ENCODE measurements at regions not wholly inside any gene's neighbourhood (a gene's known extent, or its start where the extent isn't known, plus 50 kb on each side); places are given as distances from the start of the nearest gene placed in this dataset.

DNA sequence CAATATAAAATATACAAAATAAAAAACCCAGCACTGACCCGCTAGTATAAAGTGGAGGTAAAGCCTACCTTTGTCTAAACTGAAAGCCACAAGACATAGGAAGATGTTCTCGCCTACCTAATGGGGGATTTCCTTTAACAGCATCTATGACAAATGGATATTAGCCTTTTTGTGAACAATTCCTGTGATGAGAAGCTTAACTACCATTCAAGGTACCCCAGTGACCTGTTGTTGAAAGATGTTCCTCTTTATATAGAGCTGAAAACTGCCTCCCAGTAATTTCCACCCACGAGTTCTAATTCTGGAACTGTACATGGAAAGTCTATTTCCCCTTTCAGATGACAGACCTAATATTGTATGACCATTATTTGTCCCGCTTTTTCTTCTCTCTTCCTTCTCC is 109.8 kb upstream of the RASGRP1 start:
- no peak for DNase-seq

DNA sequence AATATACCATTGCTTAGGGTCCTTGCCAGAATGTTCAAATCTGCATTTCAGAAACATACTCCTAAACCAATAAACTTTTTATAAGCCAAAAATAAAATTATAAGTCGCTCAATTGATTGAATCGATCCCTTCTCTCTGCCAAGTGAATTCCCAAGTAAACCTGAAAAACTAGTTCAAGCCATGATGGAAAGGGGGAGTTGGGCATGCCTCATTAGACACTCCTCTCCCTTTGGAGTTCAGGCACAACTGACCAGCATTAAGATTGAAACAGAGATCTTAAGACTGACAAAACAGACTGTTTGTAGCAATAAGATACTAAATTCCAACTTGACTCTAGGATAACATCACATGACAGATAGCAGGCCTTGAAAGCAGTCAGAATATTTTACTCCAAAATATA is 113.7 kb upstream of the RASGRP1 start:
- no peak for DNase-seq

DNA sequence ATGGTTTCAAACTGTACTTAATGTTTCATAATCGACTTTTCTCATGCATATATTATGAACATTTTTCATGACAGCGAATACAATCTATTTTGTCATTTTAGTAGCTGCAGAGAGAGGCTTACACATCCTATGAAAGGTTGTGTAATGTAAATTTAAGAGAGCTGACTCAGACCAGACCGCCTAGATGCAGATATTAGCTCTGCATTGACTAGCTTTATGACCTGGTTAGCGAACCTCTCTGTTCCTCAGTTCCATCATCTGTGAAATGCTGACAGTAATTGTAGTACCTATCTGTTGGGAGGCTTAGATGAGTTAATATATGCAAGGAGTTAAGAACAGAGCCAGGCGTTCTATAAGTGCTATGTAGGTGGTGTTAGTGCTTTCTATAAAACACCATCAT is 116.2 kb upstream of the RASGRP1 start:
- DNase-seq, result no peak

DNA sequence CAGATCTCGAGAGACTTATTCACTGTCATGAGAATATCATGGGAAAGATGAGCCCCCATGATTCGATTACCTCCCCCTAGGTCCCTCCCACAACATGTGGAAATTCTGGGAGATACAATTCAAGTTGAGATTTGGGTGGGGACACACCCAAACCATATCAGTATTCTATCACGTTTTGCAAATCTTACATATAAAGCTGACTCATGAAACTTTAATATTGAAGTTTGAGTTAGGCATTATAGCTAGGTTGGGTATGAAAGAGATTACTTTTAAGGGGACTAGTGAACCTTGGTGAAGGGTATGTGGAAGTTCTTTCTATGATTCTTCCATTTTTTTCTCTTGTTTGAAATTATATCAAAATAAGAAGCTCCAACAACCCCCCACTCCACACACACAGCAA is 117.7 kb upstream of the RASGRP1 start:
- DNase-seq, result no peak

DNA sequence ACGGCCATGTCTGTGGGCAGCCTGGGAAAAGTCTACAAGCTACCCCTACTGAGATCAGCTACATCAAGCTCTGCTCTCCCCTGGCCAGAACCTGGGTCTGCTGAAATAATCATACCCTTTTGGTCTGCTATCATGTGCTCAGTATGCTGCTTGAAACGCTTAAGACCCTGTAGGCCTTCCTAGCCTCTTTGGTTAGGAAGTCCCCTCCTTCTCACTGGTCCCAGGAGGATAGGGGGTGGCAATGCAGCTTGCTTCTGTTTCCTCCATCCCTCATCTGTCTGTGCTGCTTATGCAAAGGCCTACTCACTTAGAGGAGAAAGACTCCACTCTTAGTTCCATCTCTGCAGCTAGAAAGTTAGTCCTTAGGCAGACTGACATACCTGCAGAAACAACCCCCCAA is 118.2 kb upstream of the RASGRP1 start:
- no peak for DNase-seq

DNA sequence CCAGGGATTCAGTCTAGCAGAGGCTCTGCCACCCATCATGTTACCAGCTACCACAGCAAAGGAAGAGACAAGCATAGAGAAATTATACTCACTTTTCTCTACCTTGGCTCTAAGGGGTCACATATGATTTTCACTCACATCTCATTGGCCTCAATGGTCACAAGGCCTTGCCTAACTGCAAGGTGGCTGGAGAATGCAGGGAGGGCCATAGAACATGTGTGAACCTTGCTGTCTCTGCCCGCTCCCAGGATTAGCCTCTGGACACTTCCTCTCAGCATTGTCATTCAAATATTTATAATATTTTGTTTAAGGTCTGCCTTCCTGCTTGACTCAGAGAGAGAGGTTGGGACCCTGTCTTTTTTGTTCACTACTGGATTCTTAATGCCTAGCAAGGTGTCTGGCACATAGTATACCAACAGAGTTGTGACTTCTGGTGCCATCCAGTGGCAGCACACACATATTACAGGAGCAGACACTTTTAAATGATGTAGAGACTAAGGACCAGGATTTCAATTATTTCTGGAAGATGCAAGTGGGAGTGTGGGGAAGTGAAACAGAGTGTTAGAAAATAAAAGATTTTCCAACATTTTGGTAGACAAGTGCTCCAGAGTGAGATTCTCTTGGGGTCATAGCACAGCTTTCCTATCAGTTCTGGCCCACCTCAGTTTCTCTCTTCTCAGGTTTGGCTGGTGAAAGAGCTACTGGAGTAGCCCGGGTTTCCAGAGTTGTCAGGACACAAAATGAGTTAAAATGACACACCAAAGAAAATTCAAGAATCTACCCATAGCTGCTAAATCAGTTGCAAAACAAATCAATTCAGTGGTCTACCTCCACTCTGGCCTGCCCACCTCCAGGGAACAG is 119.0 kb upstream of the RASGRP1 start:
- DNase-seq, result peak; percentile 60

DNA sequence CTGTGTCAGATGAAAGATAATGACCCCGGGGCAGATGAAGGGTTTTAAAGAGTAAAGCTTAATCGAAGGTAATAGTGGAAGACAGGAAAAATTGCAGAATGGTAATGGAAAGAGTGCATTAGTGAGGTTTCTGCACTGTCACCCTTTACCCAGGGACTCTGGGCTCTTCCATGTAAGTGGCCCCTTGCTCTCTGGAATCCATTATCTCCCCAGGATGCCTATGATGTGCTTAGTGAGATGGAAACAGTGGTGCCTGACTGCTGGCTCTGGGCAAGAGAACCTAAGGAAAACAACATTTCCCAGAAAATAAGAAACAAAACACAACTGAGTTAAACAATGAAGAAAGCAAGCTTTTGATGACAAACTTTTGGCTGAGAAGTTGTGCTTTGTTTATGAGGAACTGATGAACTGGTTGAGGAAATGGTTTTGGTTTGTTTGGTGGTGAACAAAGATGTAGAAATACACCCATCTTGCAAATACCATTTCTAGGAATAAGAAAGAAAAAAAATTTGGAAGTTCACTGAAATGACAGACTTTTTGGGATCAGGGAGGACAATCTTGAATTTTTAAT is 119.9 kb upstream of the RASGRP1 start:
- DNase-seq, result no peak

DNA sequence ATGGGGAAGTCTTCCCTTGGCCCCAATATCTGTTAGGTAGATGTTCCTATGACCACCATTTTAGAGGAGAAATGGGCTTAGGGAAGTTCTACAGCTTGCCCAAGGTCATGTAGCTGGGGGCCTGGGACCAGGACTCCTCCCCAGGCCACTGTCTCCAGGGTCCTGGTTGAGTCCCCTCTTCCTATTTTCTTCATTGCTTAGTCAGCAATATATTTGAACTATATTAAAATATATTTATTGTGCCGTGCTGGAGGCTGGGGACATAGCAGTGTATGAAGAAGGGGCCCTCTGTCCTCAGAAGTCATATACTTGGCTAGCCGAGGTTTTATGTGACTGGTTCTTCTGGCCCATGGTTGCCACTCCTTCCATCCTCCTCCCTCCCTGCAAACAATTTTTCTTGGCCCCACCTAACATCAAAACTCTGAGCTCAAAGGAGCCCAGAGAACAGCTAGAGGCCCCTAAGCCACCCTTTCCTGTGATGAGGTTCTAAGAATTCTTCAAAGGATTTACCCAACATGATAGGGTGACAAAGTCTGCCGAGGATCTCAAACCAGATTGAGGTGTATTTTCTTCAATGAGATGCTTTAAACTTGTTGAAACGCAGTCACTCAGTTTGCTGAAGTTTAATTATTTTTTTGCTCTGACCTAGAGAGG is 121.2 kb upstream of the RASGRP1 start:
- DNase-seq, result no peak

DNA sequence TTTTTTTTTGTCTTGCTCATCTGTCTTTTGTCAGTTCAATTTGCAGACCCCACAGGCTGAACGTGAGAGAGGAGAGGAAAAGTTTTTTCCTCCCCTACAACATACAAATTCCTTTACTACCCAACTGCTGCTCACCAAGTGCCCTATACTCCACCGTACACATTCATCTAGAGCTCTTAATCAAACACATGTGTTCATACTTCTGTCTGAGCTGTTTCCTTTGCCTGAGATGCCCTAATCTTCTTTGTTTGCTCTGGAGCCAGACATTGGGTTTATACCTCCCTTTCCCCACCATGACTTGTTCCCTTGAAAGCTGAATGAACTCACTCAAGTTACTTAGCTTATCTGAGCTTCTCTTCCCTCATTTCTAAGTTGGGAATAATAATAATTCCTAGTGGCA is 122.7 kb upstream of the RASGRP1 start:
- no peak for DNase-seq

DNA sequence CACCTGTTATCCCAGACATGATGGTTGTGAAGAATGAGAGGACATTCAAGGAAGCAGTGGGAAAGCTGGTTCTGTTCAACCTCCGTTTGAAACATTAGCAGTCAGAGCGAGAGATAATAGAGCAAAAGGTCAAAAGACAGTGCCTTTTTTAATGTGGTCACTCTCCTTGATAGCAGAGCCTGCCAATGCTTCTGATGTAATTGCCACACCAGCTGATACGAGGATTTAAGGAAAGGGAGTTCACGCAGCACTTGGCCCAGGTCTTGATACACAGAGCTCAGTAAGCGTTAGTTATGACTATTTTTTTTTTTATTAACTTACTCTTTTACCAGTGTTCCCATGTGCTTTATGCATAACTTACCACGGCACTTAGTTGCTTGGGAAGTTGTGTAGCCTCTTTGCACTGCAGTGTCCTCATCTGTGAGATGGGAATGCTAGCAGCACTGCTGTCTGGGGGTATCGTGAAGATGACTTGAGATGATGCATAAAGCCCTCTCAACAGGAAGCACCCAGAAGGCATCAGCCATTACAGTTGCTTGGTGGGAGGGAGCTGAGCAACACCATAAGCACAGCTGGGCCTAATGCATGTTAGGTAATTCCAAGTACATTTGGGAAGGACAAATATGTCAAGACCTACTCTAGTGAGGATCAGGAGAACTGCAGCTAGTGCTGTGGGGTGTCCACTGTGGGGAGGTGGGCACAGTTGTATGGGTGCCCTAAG is 123.3 kb upstream of the RASGRP1 start:
- DNase-seq, result no peak

DNA sequence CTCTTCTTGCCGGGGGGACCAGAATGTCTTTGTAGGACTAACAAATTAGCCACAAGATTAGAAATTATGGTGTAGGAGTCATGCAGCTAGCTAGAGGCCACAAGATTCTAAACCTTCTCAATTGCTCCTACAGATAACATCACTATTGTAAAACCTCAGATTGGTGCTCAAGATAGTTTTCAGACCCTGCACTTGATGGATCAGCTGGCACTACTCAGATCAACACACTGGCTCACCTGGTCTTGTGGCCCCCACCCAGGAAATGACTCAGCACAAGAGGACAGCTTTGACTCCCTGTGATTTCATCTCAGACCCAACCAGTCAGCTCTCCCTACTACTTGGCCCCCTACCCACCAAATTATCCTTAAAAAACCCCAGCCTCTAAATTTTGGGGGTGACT is 124.1 kb upstream of the RASGRP1 start:
- peak; percentile 25 for DNase-seq

DNA sequence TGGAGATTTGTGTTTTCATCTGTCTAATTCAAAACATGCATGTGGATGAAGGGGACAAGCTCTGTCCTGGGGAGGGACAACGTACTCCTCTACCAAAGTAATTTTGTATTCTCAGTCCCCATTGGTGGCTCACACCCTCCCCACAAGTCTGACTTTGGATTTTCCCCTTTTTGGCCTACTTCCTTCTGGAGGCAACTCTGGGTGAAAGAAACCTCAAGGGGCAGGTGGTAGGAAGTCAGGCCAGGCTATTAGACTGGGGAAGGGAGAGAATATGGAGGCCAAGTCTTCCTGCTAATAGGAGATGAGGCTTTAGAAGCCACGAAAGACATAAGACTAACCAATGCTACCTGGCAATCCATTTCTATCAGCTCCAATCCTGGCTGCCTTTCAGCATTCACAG is 124.9 kb upstream of the RASGRP1 start:
- no peak for DNase-seq

DNA sequence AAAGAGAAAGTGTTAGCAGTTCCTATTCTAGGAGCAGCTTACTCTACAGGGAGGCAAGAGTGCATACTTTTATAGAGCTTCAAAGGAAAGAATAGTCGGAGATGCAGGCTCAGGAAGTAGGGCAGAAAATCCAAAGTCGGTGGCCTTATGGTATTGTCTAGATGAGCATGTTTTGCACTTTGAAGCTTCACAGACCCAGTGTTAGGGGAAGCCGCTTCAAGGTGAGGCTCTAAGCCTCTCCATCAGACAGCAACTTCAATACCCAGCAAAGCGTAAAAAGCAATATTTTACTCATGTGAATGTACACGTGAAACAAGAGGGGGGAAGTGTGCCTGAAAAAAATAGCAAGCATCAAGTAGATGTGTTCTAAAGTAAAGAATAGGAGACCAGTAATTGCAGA is 125.6 kb upstream of the RASGRP1 start:
- DNase-seq, result no peak

DNA sequence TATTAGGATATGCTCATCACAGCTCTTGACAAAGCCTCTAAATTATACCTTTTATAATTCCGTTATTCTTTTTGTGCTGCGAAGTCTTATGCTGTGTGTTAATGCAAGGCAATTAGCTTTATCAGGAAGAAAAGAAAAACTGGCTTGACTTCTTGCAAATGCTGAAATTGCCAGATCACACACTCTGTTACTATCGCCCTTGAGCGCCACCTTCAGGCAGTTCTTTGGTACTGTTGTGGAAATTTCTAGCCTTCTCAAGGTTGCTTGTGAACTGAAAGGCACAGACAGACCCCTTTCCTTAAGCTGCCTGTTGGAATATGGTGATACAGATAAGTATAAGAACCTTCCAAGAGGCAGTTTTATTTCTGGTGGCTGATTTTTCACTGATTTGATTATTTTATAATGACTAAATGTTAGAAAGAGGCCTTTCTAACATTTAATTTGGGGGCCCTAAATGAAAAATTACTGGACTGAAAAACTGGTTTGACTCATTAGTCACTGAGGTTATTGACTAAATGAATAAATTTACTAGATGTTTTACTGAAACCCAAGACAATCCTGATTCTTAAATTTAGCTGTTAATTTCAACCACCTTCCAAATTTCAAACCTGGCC is 126.2 kb upstream of the RASGRP1 start:
- peak; percentile 73 for DNase-seq

DNA sequence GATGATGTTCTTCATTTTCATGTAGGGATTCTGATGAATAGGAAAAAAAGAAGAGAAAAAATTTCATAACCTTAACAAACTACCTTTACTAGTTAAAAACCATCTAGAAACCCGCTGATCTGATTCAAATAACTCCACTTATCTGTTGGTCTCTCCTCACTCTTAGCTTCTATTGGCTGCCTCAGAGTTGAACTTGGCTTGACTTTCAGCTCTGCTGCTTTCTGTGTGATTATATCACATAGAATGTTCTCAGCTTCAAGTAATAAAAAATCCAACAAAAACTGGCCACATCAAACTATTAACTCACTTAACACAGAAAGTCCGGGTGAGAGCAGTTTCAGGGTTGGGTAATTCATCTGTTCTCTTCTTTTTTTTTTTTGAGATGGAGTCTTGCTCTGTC is 126.8 kb upstream of the RASGRP1 start:
- no peak for DNase-seq

DNA sequence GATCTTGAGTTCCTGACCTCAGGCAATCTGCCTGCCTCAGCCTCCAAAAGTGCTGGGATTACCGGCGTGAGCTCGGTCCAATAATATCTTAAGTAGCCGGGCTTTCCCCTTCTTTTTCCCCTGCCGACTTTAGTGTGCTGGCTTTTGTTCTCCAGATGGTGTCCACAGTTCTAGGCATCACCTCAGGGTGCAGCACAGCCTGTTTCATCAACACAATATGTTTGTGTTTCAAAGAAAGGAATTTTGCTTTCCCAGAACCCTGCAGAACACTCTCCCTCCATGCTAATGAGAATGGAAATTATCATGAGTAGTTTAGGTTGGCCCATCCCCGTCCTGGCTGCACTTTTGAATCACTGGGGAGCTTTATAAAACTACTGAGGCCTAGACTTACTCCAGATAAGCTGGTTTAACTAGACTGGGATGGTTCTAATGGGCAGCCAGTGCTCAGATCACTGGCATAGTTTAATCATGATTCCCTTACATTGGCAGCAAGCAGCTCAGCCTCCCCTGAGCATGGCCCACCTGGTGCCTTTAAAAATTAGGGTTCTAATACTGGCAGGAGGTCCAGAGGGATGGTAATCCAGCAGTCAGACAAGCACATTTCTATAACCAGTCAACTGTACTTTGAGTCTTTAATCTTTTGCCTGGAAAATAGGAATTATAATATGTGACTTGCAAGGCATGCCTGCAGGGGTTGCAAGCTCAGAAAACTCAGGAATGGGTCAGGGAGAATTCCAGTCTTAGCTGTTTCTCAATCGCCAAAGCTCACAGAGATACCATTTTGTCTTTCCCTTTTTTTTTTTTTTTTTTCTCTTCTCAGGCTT is 127.6 kb upstream of the RASGRP1 start:
- no peak for DNase-seq

DNA sequence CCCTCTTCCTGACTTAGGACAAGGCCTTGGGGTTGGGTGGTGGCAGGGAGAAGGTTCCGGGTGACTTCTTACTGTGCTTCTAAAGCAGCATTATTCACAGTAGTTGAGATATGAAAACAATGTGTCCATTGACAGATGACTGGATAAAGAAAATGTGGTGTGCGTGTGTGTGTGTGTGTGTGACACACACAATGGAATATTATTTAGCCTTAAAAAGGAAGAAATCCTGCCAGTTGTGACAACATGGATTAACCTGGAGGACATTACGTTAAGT is 128.1 kb upstream of the RASGRP1 start:
- no peak for DNase-seq

DNA sequence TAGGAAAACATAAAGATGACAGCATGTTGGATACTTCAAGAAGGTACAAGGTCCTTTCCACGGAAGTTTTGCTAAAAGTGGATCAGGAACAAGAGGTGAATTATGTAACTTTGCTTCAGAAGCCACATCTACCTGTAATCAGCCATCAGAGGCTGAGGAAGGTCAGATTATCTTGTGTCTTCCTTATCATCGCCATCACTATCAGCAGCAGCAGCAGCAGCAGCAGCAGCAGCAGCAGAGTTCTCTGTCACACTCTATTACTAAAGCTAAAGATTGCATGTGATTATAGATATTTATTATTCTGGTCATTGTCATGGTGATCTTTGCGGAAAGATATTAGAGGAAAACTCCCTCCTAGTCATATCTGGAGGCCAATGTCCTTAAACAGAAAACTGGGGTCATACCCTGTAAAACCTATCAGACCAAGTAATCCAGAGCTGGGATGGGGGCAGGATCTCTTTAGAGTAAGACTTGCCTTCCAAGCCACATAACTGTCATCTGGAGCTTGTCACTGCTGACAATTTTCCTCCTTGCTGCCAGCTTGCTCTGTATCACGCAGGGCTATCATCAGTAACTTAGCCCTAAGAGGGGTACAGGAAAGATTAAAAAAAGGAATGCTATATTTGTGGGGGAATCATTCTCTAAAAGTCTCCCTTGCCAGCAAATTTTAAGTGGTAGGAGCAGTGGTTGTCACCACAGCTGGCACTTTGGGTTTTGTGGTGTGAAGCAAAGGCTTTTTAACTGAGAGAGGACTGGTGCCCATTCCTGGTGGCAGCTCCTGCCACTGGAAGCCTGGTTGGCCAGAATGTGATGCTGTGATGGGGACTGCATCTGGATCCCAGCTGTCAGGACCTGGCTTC is 130.9 kb upstream of the RASGRP1 start:
- no peak for DNase-seq

DNA sequence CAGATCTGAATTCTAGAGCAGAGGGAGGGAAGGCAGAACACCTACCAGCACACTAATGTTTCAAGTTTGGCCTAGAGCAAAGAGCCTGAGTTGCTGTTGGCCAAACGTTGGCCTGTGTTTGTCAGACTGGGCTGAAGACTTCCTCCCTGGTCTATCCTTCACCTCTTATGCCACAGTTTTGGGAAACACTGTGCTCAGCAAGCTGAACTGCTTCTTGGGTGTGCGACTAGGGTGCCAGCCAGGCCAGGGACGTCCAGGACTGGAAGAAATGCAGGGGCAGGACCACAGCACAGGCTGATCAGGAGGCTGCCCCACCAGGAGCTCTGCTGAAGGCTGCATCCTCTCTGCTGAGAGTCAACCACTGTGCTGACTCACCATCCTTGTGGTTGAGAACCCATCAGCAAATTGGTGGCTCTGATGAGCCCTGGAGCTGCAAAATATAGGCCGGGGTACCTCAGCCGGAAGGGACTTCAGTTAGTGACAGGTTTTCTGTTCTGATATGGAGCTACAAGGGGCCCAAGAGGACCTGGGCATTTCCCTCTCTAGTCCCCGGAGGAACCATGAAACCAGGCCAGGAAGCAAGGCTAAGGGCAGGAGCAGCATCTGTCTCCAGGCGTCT is 131.6 kb upstream of the RASGRP1 start:
- peak; percentile 49 for DNase-seq

DNA sequence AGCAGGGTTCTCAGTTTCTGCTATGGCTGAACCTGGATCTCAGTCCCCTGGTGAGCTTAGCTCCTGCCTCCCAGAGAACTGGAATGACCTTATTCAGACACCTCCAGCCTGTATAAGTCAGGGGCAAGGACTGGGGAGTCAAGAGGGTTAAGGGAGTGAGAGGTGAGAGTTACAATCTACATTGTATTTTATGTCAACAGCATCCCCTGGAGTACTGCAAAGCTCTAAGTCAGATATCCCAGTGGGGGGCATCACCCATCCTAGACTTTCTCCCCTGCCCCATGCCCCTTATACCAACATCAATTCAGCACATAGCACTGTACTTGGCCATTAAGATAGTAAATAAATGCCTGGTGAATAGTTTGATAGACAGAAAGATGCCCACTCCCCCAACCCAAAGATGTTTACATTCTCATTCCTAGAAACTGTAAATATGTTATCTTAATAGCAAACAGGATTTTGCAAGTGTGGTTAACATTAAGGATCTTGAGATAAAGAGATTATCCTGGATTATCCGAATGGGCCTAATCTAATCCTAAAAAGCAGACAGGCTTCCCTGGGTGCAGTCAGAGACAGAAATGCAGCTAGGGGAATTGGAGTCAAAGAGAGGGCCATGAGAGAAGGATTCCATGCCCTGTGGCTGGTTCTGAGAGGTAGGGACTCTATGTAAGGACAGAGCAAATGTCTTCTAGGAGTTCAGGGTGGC is 132.3 kb upstream of the RASGRP1 start:
- DNase-seq, result no peak
